ENCODE measurements at regions not wholly inside any gene's neighbourhood (a gene's known extent, or its start where the extent isn't known, plus 50 kb on each side); places are given as distances from the start of the nearest gene placed in this dataset.

- peak; percentile 63 for DNase-seq (ENCODE audit: low read depth)
- H3K4me3 ChIP-seq (ENCODE audit: low read depth, low read length) = no peak overlapping the region
- TF ChIP-seq, protein P1, sequence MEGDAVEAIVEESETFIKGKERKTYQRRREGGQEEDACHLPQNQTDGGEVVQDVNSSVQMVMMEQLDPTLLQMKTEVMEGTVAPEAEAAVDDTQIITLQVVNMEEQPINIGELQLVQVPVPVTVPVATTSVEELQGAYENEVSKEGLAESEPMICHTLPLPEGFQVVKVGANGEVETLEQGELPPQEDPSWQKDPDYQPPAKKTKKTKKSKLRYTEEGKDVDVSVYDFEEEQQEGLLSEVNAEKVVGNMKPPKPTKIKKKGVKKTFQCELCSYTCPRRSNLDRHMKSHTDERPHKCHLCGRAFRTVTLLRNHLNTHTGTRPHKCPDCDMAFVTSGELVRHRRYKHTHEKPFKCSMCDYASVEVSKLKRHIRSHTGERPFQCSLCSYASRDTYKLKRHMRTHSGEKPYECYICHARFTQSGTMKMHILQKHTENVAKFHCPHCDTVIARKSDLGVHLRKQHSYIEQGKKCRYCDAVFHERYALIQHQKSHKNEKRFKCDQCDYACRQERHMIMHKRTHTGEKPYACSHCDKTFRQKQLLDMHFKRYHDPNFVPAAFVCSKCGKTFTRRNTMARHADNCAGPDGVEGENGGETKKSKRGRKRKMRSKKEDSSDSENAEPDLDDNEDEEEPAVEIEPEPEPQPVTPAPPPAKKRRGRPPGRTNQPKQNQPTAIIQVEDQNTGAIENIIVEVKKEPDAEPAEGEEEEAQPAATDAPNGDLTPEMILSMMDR (conservative IDR thresholded peaks at IDR 0.05; ENCODE audit: low read depth, low read length) = no peak
Observed at GRCh38 chr1:82449506-82450057, 648.8 kb downstream of the ADGRL2 start.

- H3K4me3 ChIP-seq (ENCODE audit: low read depth, low read length) = no peak overlapping the region
- TF ChIP-seq, protein P1 (conservative IDR thresholded peaks at IDR 0.05; ENCODE audit: low read depth, low read length) = no peak
- no peak for DNase-seq (ENCODE audit: low read depth)
Observed at GRCh38 chr1:82446955-82447354, 646.2 kb downstream of the ADGRL2 start.

DNA sequence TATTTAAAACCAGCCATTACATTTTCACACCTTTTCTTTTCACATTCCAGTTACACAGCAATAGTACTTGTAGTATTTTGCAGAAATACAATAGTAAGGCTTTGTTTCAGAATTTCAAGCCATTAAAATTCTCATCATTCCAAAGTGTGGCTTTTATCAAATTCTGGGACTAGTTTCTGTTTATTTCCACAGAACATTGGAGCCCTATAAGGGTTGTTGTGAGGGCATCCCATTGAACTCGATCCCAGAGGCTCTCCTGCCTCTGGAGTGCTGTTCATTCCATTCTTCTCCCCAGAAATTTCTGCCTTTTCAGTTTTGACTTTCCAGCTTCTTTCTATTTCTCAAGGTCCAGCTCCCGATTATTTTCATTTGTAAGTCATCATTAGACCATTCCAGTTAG is 645.5 kb downstream of the ADGRL2 start:
- DNase-seq (ENCODE audit: low read depth) = no peak
- no peak overlapping the region for H3K4me3 ChIP-seq (ENCODE audit: low read depth, low read length)
- TF ChIP-seq, protein P1 (conservative IDR thresholded peaks at IDR 0.05; ENCODE audit: low read depth, low read length) = no peak

GRCh38 chr1:82445827-82446226 is 645.1 kb downstream of the ADGRL2 start:
- no peak for DNase-seq (ENCODE audit: low read depth)
- TF ChIP-seq, protein P1 (conservative IDR thresholded peaks at IDR 0.05; ENCODE audit: low read depth, low read length) = no peak
- no peak overlapping the region for H3K4me3 ChIP-seq (ENCODE audit: low read depth, low read length)

DNA sequence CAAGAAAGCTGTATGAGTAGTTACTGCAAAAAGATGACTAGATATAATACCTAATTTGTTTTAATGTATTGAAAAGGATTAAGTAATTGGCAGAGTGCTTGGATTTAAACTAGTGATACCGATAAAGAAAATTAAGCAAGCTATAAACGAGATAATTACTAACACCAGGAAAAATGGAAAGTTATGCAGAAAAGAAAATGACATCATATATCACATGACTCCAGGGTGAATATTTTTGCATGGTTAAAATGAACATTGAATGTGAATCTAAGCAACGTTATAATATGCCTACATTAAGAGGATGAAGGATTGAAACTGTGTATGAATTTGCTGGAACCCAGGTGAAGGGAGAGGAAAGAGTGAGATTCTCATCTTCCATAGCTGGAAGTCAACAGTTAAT is 644.4 kb downstream of the ADGRL2 start:
- no peak for DNase-seq (ENCODE audit: low read depth)
- TF ChIP-seq, protein P1 (conservative IDR thresholded peaks at IDR 0.05; ENCODE audit: low read depth, low read length) = no peak
- H3K4me3 ChIP-seq (ENCODE audit: low read depth, low read length) = no peak overlapping the region

DNA sequence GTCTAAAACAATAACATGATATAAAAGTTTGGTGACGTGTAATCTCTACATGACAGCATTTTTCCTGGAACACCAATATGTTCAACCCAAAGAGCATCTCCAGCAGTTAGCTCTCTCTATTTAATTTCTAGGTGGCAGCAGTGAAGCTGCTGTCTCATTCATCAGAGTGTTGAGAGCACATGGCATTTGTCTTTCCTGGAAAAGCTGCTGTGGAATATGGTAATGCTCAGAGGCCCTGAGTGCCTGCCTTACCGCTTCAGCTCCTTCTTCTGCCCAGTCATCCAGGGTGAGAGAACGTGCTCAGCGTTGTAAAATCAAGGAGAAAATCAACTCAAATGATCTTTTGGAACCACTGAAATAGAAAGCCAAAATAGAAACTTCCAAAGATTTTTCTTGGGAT is 640.7 kb downstream of the ADGRL2 start:
- TF ChIP-seq, protein P1 (conservative IDR thresholded peaks at IDR 0.05; ENCODE audit: low read depth, low read length) = no peak
- H3K4me3 ChIP-seq (ENCODE audit: low read depth, low read length) = no peak overlapping the region
- DNase-seq (ENCODE audit: low read depth) = no peak

DNA sequence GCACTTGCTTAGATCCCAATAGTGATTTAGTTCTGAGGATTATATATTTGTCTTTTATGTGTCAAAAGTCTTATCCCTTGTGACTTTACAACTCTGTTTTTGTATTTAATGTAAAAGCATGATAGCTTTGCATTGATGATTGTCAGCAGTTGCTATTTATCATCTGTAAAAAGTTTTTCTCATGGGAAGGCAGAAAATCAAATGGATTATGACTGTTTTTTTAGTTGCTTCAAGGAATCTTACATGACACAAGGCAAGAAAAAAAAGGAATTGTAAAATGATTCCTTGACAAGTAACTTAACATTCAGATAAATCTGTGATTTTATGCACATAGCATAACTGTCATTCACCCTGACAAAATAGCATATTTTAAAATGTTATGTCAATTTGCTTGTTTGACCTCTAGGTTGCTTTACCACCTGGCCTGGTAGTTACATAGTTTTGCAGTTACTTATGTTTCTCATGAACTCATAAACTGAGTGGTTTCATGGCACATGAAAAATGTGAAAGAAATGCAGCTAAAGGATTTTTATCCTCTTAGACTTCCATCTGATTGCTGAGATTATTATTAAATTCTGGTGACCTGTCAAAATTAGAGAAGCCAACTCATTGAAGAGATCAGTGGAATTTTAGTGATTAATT is 622.6 kb downstream of the ADGRL2 start:
- no peak for DNase-seq (ENCODE audit: low read depth)
- H3K4me3 ChIP-seq (ENCODE audit: low read depth, low read length) = no peak overlapping the region
- TF ChIP-seq, protein P1 (conservative IDR thresholded peaks at IDR 0.05; ENCODE audit: low read depth, low read length) = no peak
